GM18858 (cell line): ENCODE measurements at regions not wholly inside any gene's neighbourhood (a gene's known extent, or its start where the extent isn't known, plus 50 kb on each side); places are given as distances from the start of the nearest gene placed in this dataset.

Experiments
- ATAC-seq: cut with Tn5 transposase; IDR thresholded peaks from one replicate; pipeline ENCODE4 v1.9.1; 2021; ENCODE audit not compliant: unreplicated experiment

DNA sequence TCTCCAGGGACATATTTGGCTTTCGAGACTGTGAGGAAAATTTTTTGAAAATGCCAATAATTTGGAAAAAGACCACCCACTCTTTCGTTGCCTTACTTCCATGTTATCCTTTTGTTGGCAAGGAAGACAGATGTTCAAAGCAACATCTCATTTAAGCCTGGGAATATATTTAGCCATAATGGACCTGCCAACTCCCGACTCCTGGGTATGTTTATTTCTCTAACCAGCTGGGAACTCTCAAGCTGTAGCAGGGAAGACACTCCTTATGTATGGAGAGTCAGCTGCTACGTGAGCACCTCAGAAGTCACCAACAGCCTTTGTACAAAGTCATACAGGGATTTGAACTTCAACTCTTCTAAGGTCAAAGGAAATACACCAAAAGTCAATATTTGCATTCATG is 96.5 kb upstream of the DAAM1 start:
- no peak for ATAC-seq

- no peak for ATAC-seq
Observed at GRCh38 chr14:59093902-59094301, 94.6 kb upstream of the DAAM1 start.

GRCh38 chr14:59096303-59096702 is 92.2 kb upstream of the DAAM1 start:
- no peak for ATAC-seq

- ATAC-seq = no peak
Observed at GRCh38 chr14:59097681-59098080, 90.8 kb upstream of the DAAM1 start.

DNA sequence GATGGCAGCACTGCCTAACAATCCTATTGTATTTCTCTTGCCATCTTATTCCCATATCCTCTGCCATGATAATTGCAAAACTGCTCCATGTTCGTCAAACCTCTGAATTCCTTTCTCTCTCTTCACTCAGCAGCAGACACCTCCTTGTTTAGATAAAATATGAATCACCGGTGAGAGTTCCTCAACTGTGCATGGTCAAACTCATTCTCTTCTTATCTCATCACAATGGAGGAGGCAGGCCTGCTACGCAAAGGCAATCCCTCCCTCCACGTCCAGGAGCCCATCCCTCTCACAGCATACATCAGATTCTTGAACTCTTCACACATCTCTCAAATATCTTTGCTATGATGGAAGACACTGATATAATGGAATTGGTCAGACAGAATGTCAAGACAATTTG is 90.1 kb upstream of the DAAM1 start:
- no peak for ATAC-seq

GRCh38 chr14:59100205-59100604 is 88.3 kb upstream of the DAAM1 start:
- no peak for ATAC-seq

DNA sequence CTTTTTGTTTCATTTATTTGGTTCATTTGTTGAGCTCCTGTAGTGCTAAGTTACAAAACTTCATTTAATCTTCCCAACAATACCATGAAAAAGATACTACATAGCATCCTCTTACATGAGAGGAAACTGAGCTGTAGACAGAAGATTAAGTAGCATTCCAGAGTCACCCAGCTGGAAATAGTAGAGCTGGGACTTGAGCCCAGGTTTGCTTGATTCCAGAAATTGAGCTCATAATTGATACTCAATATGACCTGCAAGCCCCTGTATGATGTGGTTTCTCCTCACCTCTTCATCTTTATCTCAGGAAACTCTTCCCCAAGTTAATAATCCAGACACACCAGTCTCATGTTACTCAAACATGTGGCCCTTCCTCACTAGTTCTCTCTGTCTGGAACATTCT is 87.0 kb upstream of the DAAM1 start:
- ATAC-seq = no peak

GRCh38 chr14:59103396-59103795 is 85.1 kb upstream of the DAAM1 start:
- ATAC-seq = no peak

- no peak for ATAC-seq
Observed at GRCh38 chr14:59107819-59108218, 80.6 kb upstream of the DAAM1 start.

DNA sequence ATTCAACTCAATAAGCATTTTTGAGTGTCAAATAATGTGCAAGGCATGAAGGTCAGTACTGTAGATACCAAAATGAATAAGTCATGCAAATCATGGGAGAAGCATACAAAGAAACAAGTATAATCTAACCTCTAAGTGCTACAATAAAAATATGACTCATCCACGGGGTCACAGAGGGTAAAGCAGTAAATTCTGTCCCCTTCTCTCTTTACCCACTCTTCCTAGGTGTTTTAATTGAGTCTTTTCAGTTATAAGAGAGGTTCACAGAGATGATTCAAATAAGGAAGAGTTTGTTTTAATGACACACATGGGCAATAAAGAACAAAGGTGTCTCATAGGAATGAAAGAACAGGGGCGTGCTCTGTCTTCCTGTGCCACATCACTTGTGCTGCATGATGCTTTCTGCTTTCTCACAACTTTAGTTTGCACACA is 71.5 kb upstream of the DAAM1 start:
- ATAC-seq = peak; percentile 73

- no peak for ATAC-seq
Observed at GRCh38 chr14:59117754-59118528, 70.5 kb upstream of the DAAM1 start.

- no peak for ATAC-seq
Observed at GRCh38 chr14:59120921-59121320, 67.5 kb upstream of the DAAM1 start.

DNA sequence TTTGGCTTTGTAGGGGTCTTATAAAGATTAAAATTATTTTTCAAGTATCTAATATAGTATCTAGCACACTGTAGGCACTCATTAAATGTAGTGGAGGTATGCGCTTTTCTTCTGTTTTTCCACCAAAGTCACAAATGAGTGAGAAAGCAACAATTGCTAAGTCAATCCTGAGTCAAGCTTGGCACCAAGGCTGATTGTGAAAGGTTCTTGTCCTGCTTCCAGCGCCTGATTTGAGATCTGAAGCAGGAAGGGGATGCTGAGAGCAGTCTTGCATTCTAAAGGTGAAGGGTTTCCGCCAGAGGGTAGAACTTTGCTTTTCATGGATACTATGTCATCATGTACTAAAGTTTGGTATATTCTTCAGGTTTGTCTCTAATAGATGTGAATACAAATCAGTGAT is 64.9 kb upstream of the DAAM1 start:
- no peak for ATAC-seq

DNA sequence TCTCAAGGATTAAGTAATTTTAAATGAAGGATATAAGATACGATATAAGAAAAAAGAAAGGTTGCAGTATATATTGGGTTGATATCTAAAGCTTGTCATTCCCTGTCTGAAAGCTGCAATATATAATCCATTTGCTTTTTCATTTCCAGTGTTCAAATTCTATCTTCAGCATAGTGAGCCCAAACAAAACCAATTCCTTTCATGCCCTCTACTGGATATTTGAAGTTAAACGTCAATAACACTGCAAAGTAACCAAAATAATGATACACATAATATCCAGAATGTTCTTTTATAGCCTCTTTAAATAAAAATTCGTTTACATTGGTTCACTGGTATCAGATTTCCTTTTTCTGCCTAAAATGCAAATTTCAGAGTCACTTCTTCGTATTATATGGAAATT is 64.5 kb upstream of the DAAM1 start:
- ATAC-seq = no peak

GRCh38 chr14:59125156-59125555 is 63.3 kb upstream of the DAAM1 start:
- no peak for ATAC-seq

- peak; percentile 52 for ATAC-seq
Observed at GRCh38 chr14:59126714-59127436, 61.6 kb upstream of the DAAM1 start.

DNA sequence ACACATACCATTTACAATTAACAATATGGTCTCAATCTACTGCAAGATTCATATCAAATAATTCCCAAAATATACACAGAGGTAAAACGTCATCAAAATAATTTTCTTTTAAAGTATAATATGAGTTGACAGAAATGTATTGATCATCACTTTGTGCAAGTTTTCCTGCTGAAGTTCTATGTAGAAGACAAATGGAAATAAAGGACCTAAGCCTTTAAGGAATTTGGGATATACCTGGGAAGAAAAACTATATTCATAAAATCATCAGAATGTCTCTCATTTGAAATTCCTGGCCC is 61.1 kb upstream of the DAAM1 start:
- no peak for ATAC-seq

GRCh38 chr14:59130462-59130861 is 58.0 kb upstream of the DAAM1 start:
- ATAC-seq = no peak

- ATAC-seq = no peak
Observed at GRCh38 chr14:59131938-59132795, 56.3 kb upstream of the DAAM1 start.

- ATAC-seq = no peak
Observed at GRCh38 chr14:59132796-59133494, 55.5 kb upstream of the DAAM1 start.

DNA sequence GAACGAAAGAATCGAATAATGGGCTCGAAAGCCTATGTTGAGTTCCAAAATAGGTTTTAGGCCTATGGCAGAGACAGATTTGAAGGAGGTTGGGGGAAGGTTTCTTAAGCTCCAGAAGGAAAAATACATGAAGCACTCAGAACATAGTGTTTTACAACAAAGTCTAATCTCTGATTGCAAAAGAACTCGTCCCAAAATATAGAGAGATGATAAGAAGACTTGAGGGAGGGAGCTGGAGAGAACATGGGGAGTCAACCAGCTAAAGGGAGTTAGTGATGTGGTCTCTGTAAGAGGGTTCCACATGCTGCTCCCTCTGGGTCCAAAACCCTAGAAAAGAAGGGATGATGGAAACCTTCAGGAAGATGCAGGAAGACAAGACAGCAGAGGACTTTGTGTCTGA is 54.8 kb upstream of the DAAM1 start:
- ATAC-seq = no peak
